ENCODE measurements at regions not wholly inside any gene's neighbourhood (a gene's known extent, or its start where the extent isn't known, plus 50 kb on each side); places are given as distances from the start of the nearest gene placed in this dataset.

- TF ChIP-seq TCF7L2 (IDR thresholded peaks at IDR 0.05; ENCODE audit: borderline replicate concordance, extremely low read depth, insufficient read depth, insufficient read length) (no peak), YY1 (IDR thresholded peaks at IDR 0.05; ENCODE audit: extremely low read depth, insufficient replicate concordance, low read depth, low read length) (no peak), POLR2AphosphoS5 (IDR thresholded peaks at IDR 0.05; ENCODE audit: low read depth, low read length) (no peak), FOSL1 (IDR thresholded peaks at IDR 0.05; ENCODE audit: low read depth) (no peak), SRF (IDR thresholded peaks at IDR 0.05; ENCODE audit: low read depth) (no peak)
Measured at GRCh38 chr13:107271227-107271626, 703.3 kb upstream of the ARGLU1 start (continued).

DNA sequence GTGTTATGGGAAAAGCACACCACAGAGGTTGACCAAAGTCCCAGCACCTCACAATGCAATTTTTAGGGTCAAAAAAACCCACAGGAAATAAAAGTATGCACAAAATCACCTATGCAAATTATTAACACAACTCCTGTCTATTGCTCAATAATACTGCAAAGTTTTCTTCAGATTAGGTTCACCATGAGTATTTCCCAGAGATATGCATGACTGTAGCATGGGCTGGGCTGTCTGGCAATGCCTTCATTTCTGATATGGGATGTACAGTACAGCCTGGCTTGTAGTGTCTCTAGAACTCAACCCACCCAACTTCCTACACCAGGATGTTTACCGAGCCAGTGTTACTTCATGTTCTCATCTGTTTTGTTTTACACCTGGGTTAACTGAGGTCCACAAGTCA, 698.7 kb upstream of the ARGLU1 start:
- no peak overlapping the region for H3K4me3 ChIP-seq (replicated peaks in 1 of 2; ENCODE audit: low read depth in 1 of 2, low read length in 2 of 2)
- H4K20me1 ChIP-seq (ENCODE audit: insufficient read depth): no peaks in the 10 kb centered on the region
- no peak overlapping the region for H3K9ac ChIP-seq (ENCODE audit: low read length)
- BruUV-seq (replicated peaks): no TSS peak
- no peaks in the 10 kb centered on the region for H3K79me2 ChIP-seq (ENCODE audit: insufficient read depth, low read length)
- H3K9me3 ChIP-seq (ENCODE audit: control insufficient read depth in 1 of 2, insufficient read depth in 1 of 2, low read depth in 1 of 2, low read length in 2 of 2): peaks cover 0 to 6% of the 10 kb centered on the region in 2 experiments; a peak in 1 of 4 replicates
- ChIA-PET POLR2A (no interaction called here), RAD21 (ENCODE audit: low non-redundant PET in 1 of 2, low total read pairs in 2 of 2, uncharacterized antibody in 2 of 2, unreplicated experiment in 2 of 2) (no interaction called here), CTCF (no interaction called here)
- intact Hi-C loops (cut with micrococcal nuclease): no loop called here
- no peak overlapping the region for H3K4me2 ChIP-seq (ENCODE audit: low read length)
- ATAC-seq: no peak
- no peaks in the 10 kb centered on the region for H3K27me3 ChIP-seq (ENCODE audit: insufficient read depth, low read length)
- no peaks in the 10 kb centered on the region for H3K36me3 ChIP-seq (ENCODE audit: control insufficient read depth in 1 of 2, insufficient read depth in 2 of 2, low read length in 2 of 2)
- no peak overlapping the region for H3K27ac ChIP-seq (ENCODE audit: low read depth, low read length)
- no peak for DNase-seq (ENCODE audit: low read depth, low spot score)
- no peaks in the 10 kb centered on the region for H3K9me2 ChIP-seq (ENCODE audit: insufficient read depth)
- no peaks in the 10 kb centered on the region for H3K4me1 ChIP-seq (ENCODE audit: control insufficient read depth in 1 of 2, insufficient read depth in 2 of 2, low read length in 2 of 2)
- no peak overlapping the region for H2AFZ ChIP-seq (ENCODE audit: low read depth, low read length, poor library complexity, severe bottlenecking)
- TF ChIP-seq FOSL1 (IDR thresholded peaks at IDR 0.05; ENCODE audit: low read depth) (no peak), SIN3A (IDR thresholded peaks at IDR 0.05; ENCODE audit: low read depth) (no peak), ZFX (IDR thresholded peaks at IDR 0.05) (no peak), CBX3 (IDR thresholded peaks at IDR 0.05; ENCODE audit: low read depth) (no peak), YY1 (IDR thresholded peaks at IDR 0.05; ENCODE audit: extremely low read depth, insufficient replicate concordance, low read depth, low read length) (no peak)

DNA sequence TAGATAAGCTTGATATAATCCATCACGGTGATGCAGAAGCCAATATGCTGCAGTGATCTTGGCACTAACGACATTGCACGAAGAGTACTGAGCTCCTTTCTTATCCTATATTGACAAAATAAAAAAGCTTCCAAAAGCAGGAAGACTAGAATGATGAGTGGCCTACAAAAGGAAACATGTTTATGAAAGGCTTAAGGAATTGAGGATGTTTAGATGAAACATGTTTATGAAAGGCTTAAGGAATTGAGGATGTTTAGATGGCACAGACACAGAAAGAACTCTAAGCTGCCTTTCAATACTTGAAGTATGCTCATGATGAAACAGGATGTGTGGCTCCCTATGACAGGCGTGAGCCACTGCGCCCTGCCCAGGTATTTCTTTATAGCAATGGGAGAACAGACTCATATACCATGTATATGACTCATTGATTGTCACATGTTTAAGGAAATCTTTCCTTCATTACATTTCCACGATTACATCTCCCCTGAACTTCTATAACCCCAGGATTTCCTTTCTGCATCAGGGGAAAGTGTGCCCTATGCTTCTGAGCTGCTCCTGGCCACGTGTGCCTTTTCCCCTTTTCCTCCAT, 690.8 kb upstream of the ARGLU1 start:
- ChIA-PET POLR2A (no interaction called here), RAD21 (ENCODE audit: low non-redundant PET in 1 of 2, low total read pairs in 2 of 2, uncharacterized antibody in 2 of 2, unreplicated experiment in 2 of 2) (no interaction called here), CTCF (no interaction called here)
- intact Hi-C loops (cut with micrococcal nuclease): no loop called here
- Histone ChIP-seq H3K79me2 (ENCODE audit: insufficient read depth, low read length) (no peaks in the 10 kb centered on the region), H3K9ac (ENCODE audit: low read length) (no peak overlapping the region), H3K27me3 (ENCODE audit: insufficient read depth, low read length) (no peaks in the 10 kb centered on the region), H3K4me2 (ENCODE audit: low read length) (no peak overlapping the region), H3K36me3 (ENCODE audit: control insufficient read depth in 1 of 2, insufficient read depth in 2 of 2, low read length in 2 of 2) (no peaks in the 10 kb centered on the region), H3K9me3 (ENCODE audit: control insufficient read depth in 1 of 2, insufficient read depth in 1 of 2, low read depth in 1 of 2, low read length in 2 of 2) (no peaks in the 10 kb centered on the region), H4K20me1 (ENCODE audit: insufficient read depth) (no peaks in the 10 kb centered on the region), H3K9me2 (ENCODE audit: insufficient read depth) (no peaks in the 10 kb centered on the region), H3K4me3 (replicated peaks in 1 of 2; ENCODE audit: low read depth in 1 of 2, low read length in 2 of 2) (no peak overlapping the region), H2AFZ (ENCODE audit: low read depth, low read length, poor library complexity, severe bottlenecking) (no peak overlapping the region), H3K4me1 (ENCODE audit: control insufficient read depth in 1 of 2, insufficient read depth in 2 of 2, low read length in 2 of 2) (no peaks in the 10 kb centered on the region), H3K27ac (ENCODE audit: low read depth, low read length) (no peak overlapping the region)
- TF ChIP-seq SIN3A (IDR thresholded peaks at IDR 0.05; ENCODE audit: low read depth) (no peak), CTCF (IDR thresholded peaks at IDR 0.05 in 2 of 3, conservative IDR thresholded peaks at IDR 0.05 in 1 of 3; ENCODE audit: borderline replicate concordance in 1 of 3, insufficient read depth in 1 of 3, low read depth in 2 of 3, low read length in 2 of 3) (no peak), CEBPB (IDR thresholded peaks at IDR 0.05; ENCODE audit: low read depth) (no peak), SRF (IDR thresholded peaks at IDR 0.05; ENCODE audit: low read depth) (no peak), ZNF274 (IDR thresholded peaks at IDR 0.05; ENCODE audit: low read depth, low read length) (no peak), EGR1 (IDR thresholded peaks at IDR 0.05; ENCODE audit: low read depth) (no peak), CBX3 (IDR thresholded peaks at IDR 0.05; ENCODE audit: low read depth) (no peak), ZFX (IDR thresholded peaks at IDR 0.05) (no peak)
- TF ChIP-seq, protein P1, sequence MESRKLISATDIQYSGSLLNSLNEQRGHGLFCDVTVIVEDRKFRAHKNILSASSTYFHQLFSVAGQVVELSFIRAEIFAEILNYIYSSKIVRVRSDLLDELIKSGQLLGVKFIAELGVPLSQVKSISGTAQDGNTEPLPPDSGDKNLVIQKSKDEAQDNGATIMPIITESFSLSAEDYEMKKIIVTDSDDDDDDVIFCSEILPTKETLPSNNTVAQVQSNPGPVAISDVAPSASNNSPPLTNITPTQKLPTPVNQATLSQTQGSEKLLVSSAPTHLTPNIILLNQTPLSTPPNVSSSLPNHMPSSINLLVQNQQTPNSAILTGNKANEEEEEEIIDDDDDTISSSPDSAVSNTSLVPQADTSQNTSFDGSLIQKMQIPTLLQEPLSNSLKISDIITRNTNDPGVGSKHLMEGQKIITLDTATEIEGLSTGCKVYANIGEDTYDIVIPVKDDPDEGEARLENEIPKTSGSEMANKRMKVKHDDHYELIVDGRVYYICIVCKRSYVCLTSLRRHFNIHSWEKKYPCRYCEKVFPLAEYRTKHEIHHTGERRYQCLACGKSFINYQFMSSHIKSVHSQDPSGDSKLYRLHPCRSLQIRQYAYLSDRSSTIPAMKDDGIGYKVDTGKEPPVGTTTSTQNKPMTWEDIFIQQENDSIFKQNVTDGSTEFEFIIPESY (IDR thresholded peaks at IDR 0.05; ENCODE audit: extremely low read depth, insufficient replicate concordance, low read length): no peak
- TF ChIP-seq, protein P2, sequence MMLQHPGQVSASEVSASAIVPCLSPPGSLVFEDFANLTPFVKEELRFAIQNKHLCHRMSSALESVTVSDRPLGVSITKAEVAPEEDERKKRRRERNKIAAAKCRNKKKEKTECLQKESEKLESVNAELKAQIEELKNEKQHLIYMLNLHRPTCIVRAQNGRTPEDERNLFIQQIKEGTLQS (IDR thresholded peaks at IDR 0.05): no peak
- BruUV-seq (replicated peaks): no TSS peak
- ATAC-seq: no peak
- no peak for DNase-seq (ENCODE audit: low read depth, low spot score)
